Spleen (tissue), 11 donors: ENCODE measurements at regions not wholly inside any gene's neighbourhood (a gene's known extent, or its start where the extent isn't known, plus 50 kb on each side); places are given as distances from the start of the nearest gene placed in this dataset.

ENCODE experiments used
- DNase-seq: peaks from one replicate; pipeline ENCODE4 v3.0.0-alpha.2; 2020
- H3K27ac ChIP-seq, 8 donors: fragments of 200-600 bp; sonication (generic) in 7 of 8; 1 replicate in 4 of 8; 2 replicates in 4 of 8; pipeline versions ENCODE4 v1.5.0 to v1.8.0; 2016 to 2021; ENCODE audit warnings: inconsistent platforms in 4 of 8, mild to moderate bottlenecking in 4 of 8, moderate library complexity in 1 of 8
- H3K27me3 ChIP-seq, 7 donors: fragments of 200-600 bp; sonication (generic) in 6 of 7; replicated peaks in 1 of 7; 1 replicate in 4 of 7; 2 replicates in 3 of 7; pipeline versions ENCODE4 v1.5.0 to v1.8.0; 2016 to 2021; ENCODE audit warnings: inconsistent platforms in 3 of 7, mild to moderate bottlenecking in 1 of 7
- H3K36me3 ChIP-seq, 6 donors: fragments of 200-600 bp; sonication (generic) in 5 of 6; 1 replicate in 4 of 6; 2 replicates in 2 of 6; pipeline versions ENCODE4 v1.5.0 to v1.8.0; 2016 to 2021; ENCODE audit warnings: inconsistent platforms in 2 of 6
- H3K4me1 ChIP-seq, 6 donors: fragments of 200-600 bp; sonication (generic) in 5 of 6; 1 replicate in 3 of 6; 2 replicates in 3 of 6; pipeline versions ENCODE4 v1.5.0 to v1.8.0; 2016 to 2021; ENCODE audit warnings: inconsistent platforms in 3 of 6
- H3K4me3 ChIP-seq, 8 donors: fragments of 200-600 bp; sonication (generic) in 7 of 8; 1 replicate in 4 of 8; 2 replicates in 4 of 8; pipeline versions ENCODE4 v1.5.0 to v1.8.0; 2016 to 2021; ENCODE audit warnings: inconsistent platforms in 4 of 8, mild to moderate bottlenecking in 4 of 8, moderate library complexity in 2 of 8
- H3K9me3 ChIP-seq, 8 donors: fragments of 200-600 bp; sonication (generic) in 7 of 8; 1 replicate in 4 of 8; 2 replicates in 4 of 8; pipeline versions ENCODE4 v1.5.0 to v1.8.0; 2016 to 2021; ENCODE audit warnings: inconsistent platforms in 4 of 8
- POLR2A ChIP-seq, 3 donors: fragments of 450-650 bp; IDR thresholded peaks; one replicate each; pipeline ENCODE4 v1.5.1; 2017; ENCODE audit warnings: antibody characterized with exemption in 3 of 3, mild to moderate bottlenecking in 1 of 3
- POLR2AphosphoS5 ChIP-seq, 3 donors: sonication (generic); formaldehyde crosslinking; IDR thresholded peaks; one replicate each; pipeline ENCODE4 v1.5.1; 2017; ENCODE audit warnings: antibody characterized with exemption in 3 of 3
- WGBS, 5 donors: extraction: QIAGEN DNeasy Blood & Tissue Kit in 3 of 5; methylation state at CpG; one replicate each; pipeline versions ENCODE4 v1.1.5 to v1.1.7; 2013 to 2018; 5-methylcytosine and 5-hydroxymethylcytosine counted together
- intact Hi-C: fragments of 100-400 bp; cut with DNase I; formaldehyde crosslinking; loops from one replicate; pipeline ENCODE4 v1.15.0; 2023; ENCODE audit warnings: low total_unique reads
- TF ChIP-seq, protein P1 (sequence below), 11 experiments: fragments of 200-600 bp in 7 of 11; fragments of 450-650 bp in 4 of 11; sonication (generic) in 4 of 11; IDR thresholded peaks in 8 of 11; conservative IDR thresholded peaks in 3 of 11; 1 replicate in 7 of 11; 2 replicates in 4 of 11; pipeline versions ENCODE4 v1.4.0 to v1.8.0; 2016 to 2021; ENCODE audit warnings: antibody characterized with exemption in 11 of 11, inconsistent platforms in 4 of 11, mild to moderate bottlenecking in 1 of 11
- donor health status: healthy with polysubstance abuse.
- donor health status: DM: no; HTN: no; CAD: no; lungs with moderate emphysema.
- donor health status: DM: no; HTN: no; CAD: no.
- donor health status: Bipolar disorder and iron deficiency.
- donor health status: healthy.
- donor health status: DM: no; HTN: no; CAD: no.
- donor health status: DM: yes; HTN: yes; CAD: no.

DNA sequence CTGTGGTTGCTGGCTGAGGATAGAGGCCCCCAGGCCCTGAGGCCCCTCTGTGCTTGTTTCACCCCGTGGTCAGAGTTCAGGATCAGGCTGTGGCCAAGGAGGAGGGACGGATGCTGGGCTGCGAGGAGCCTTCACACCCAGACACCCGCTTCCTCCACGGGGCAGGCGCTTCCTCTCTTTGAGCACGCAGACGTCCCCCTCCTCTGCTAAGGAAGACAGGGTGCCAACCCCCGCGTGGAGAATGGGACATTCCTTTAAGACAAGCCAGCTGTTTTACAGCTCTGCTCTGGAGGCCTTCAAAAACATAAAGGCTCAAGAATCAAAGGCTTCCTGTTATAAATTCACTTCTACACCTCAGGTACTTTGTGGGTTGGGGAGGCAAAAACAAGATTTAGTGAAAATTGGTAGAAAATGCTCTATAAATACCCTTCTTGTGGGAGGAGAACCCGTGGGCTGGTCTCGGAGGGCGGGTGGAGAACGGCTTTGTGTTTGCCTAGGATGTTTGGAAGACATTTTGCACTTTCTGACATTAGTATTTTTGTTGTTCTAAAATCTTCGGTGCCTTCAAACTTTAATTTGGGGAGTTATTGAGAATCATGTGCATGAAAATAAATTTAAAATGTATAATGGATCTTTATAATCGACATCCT lies 60.8 kb upstream of the FOXF1 start:
- Histone ChIP-seq H3K4me1 (peaks cover 0 to under 1% (median 0%) of the 10 kb centered on the region in 6 donors), H3K27ac (no peak overlapping the region), H3K36me3 (no peaks in the 10 kb centered on the region), H3K27me3 (peaks cover 0 to 72% (median 5%) of the 10 kb centered on the region in 7 donors), H3K4me3 (no peak overlapping the region), H3K9me3 (peaks cover 0 to 13% (median 0%) of the 10 kb centered on the region in 8 donors)
- 13 to 19% (median 19%) methylated on average over 16 of the region's 16 CpGs for WGBS, 5 donors
- DNase-seq: peak; percentile 19
- intact Hi-C loops: no loop called here
- TF ChIP-seq POLR2A (IDR thresholded peaks at IDR 0.05) (no peak), POLR2AphosphoS5 (IDR thresholded peaks at IDR 0.05) (no peak)
- TF ChIP-seq, protein P1, sequence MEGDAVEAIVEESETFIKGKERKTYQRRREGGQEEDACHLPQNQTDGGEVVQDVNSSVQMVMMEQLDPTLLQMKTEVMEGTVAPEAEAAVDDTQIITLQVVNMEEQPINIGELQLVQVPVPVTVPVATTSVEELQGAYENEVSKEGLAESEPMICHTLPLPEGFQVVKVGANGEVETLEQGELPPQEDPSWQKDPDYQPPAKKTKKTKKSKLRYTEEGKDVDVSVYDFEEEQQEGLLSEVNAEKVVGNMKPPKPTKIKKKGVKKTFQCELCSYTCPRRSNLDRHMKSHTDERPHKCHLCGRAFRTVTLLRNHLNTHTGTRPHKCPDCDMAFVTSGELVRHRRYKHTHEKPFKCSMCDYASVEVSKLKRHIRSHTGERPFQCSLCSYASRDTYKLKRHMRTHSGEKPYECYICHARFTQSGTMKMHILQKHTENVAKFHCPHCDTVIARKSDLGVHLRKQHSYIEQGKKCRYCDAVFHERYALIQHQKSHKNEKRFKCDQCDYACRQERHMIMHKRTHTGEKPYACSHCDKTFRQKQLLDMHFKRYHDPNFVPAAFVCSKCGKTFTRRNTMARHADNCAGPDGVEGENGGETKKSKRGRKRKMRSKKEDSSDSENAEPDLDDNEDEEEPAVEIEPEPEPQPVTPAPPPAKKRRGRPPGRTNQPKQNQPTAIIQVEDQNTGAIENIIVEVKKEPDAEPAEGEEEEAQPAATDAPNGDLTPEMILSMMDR (IDR thresholded peaks at IDR 0.05 in 8 of 11, conservative IDR thresholded peaks at IDR 0.05 in 3 of 11): no peak

DNA sequence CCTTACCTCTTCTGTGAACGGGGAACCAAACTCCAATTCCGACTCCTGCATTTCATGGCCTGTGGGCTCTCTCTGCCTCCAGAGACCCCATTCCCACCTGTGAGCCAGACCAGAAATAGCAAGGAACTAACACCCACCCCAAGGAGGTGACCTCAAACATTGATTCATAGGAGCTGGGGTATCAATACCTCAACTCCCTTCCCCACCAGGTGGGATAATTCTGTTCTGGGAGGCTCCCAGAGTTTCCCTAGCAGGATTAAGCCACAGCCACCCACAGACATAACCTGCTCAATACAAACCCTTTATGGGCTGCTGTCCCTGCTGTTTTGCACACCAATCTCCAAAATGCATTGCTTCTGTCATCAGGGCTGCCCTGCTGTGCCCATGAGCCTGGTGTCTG lies 59.6 kb upstream of the FOXF1 start:
- no peaks in the 10 kb centered on the region for H3K36me3 ChIP-seq

DNA sequence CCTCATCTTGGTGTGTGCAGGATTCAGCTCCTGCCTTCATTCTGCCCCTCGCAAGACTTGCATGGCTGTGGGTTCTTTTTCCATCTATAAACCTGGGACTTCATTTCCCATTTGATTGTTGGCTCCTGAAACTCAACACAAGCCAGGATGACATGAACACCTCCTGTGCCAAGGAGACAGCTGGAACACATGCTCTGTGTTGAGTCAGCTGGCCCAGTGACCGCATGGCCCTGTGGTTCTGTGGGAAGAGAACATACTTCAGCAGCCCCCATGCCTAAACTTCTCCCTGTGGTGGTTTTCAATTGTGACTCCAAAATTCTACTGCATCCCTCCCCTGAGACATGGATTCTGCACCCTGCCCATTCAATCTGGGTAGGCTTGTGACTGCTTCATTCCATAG lies 57.9 kb upstream of the FOXF1 start:
- TF ChIP-seq POLR2A (IDR thresholded peaks at IDR 0.05): no peak
- TF ChIP-seq, protein P1 (IDR thresholded peaks at IDR 0.05 in 8 of 11, conservative IDR thresholded peaks at IDR 0.05 in 3 of 11): no peak
- TF ChIP-seq POLR2AphosphoS5 (IDR thresholded peaks at IDR 0.05): no peak
- H3K4me3 ChIP-seq: no peak overlapping the region

More for the DNA sequence above, 59.6 kb upstream of the FOXF1 start:
- peaks cover 0 to 70% (median 4%) of the 10 kb centered on the region in 7 donors for H3K27me3 ChIP-seq
- H3K9me3 ChIP-seq: peaks cover 0 to 13% (median 0%) of the 10 kb centered on the region in 8 donors
- no peak overlapping the region for H3K4me3 ChIP-seq
- no peaks in the 10 kb centered on the region for H3K4me1 ChIP-seq
- no peak for DNase-seq
- TF ChIP-seq, protein P1 (IDR thresholded peaks at IDR 0.05 in 8 of 11, conservative IDR thresholded peaks at IDR 0.05 in 3 of 11): no peak
- no peak for TF ChIP-seq POLR2A (IDR thresholded peaks at IDR 0.05)
- TF ChIP-seq POLR2AphosphoS5 (IDR thresholded peaks at IDR 0.05): no peak
- no peak overlapping the region for H3K27ac ChIP-seq
- intact Hi-C loops: no loop called here
- WGBS, 5 donors: 85 to 100% (median 89%) methylated on average over 2 of the region's 2 CpGs

DNA sequence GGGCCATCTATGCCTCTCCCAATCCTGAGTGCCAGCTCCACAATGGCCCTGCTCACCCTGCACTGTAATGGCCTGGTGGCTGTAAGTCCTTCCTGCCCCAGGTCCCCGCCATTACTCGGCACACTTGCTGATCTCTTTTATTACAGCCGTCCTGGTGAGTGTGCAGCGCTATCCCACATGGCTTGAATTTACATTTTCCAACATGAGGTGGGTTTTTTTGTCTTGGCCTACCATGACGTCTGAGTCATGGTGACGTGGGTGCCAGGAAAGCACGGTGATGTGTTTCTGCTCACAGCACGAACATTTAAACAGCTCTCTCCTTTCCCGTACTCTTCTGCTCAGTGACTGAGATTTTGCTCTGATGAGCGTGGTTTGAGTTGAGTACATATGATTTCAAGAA lies 55.2 kb upstream of the FOXF1 start:
- Histone ChIP-seq H3K27me3 (peaks cover 0 to 85% (median 7%) of the 10 kb centered on the region in 7 donors), H3K36me3 (no peaks in the 10 kb centered on the region), H3K4me1 (no peaks in the 10 kb centered on the region), H3K4me3 (no peak overlapping the region), H3K9me3 (peaks cover 0 to 6% (median 0%) of the 10 kb centered on the region in 8 donors), H3K27ac (no peak overlapping the region)
- intact Hi-C loops: no loop called here
- no peak for DNase-seq
- 88 to 90% (median 88%) methylated on average over 10 of the region's 10 CpGs for WGBS, 5 donors
- TF ChIP-seq POLR2AphosphoS5 (IDR thresholded peaks at IDR 0.05): no peak
- TF ChIP-seq POLR2A (IDR thresholded peaks at IDR 0.05): no peak
- TF ChIP-seq, protein P1 (IDR thresholded peaks at IDR 0.05 in 8 of 11, conservative IDR thresholded peaks at IDR 0.05 in 3 of 11): no peak

More for the DNA sequence above, 57.9 kb upstream of the FOXF1 start:
- WGBS, 5 donors: 90 to 98% (median 94%) methylated on average over 2 of the region's 2 CpGs
- Histone ChIP-seq H3K36me3 (no peaks in the 10 kb centered on the region), H3K4me1 (no peaks in the 10 kb centered on the region), H3K27ac (no peak overlapping the region), H3K9me3 (peaks cover 0 to 7% (median 0%) of the 10 kb centered on the region in 8 donors), H3K27me3 (peaks cover 0 to 84% (median 4%) of the 10 kb centered on the region in 7 donors)
- intact Hi-C loops: no loop called here
- no peak for DNase-seq
